GM23248 (cell line): ENCODE measurements at regions not wholly inside any gene's neighbourhood (a gene's known extent, or its start where the extent isn't known, plus 50 kb on each side); places are given as distances from the start of the nearest gene placed in this dataset.

Experiments used
- EZH2 ChIP-seq: fragments of 200-600 bp; sonication (generic); IDR thresholded peaks from 2 replicates; pipeline ENCODE4 v1.6.1; 2018; ENCODE audit warnings: antibody characterized with exemption, mild to moderate bottlenecking; ENCODE audit not compliant: insufficient read depth, poor library complexity, severe bottlenecking
- EZH2phosphoT487 ChIP-seq: fragments of 200-600 bp; sonication (generic); IDR thresholded peaks from 2 replicates; pipeline ENCODE4 v1.6.1; 2018; ENCODE audit warnings: antibody characterized with exemption, moderate library complexity, mild to moderate bottlenecking, low read depth; ENCODE audit not compliant: insufficient read depth

GRCh38 chr7:93029056-93029455, 88.7 kb downstream of the SAMD9 start:
- TF ChIP-seq EZH2 (no peak), EZH2phosphoT487 (no peak)
